Kidney (tissue), 13 donors: ENCODE measurements at regions not wholly inside any gene's neighbourhood (a gene's known extent, or its start where the extent isn't known, plus 50 kb on each side); places are given as distances from the start of the nearest gene placed in this dataset.

ENCODE experiments used
- DNase-seq, 5 donors: peaks; one replicate each; pipeline ENCODE4 v3.0.0-alpha.2; 2013 to 2020
- FAIRE-seq: peaks from 2 replicates; lab custom pipeline; 2012; peaks lifted over from hg19 to GRCh38; lab: Jason Lieb, UNC
- H3K27ac ChIP-seq, 2 donors: one replicate each; pipeline ENCODE4 v1.7.0; 2013; ENCODE audit warnings: low read depth in 2 of 2, low read length in 2 of 2, inconsistent platforms in 1 of 2
- H3K27me3 ChIP-seq: one replicate; pipeline ENCODE4 v1.7.1; 2013; ENCODE audit warnings: low read length, inconsistent platforms; ENCODE audit not compliant: control insufficient read depth, insufficient read depth
- H3K36me3 ChIP-seq, 3 donors: one replicate each; pipeline versions ENCODE4 v1.7.0 to v1.7.1; 2013; ENCODE audit warnings: low read length in 3 of 3, control low read depth in 1 of 3, inconsistent platforms in 1 of 3; ENCODE audit not compliant: insufficient read depth in 3 of 3, control insufficient read depth in 2 of 3
- H3K4me1 ChIP-seq, 3 donors: one replicate each; pipeline versions ENCODE4 v1.7.0 to v1.7.1; 2013; ENCODE audit warnings: low read length in 3 of 3, inconsistent platforms in 1 of 3, low read depth in 1 of 3; ENCODE audit not compliant: control insufficient read depth in 2 of 3, insufficient read depth in 2 of 3
- H3K4me3 ChIP-seq, 3 donors: one replicate each; pipeline versions ENCODE4 v1.7.0 to v1.8.1; 2013; ENCODE audit warnings: low read length in 3 of 3, control low read depth in 1 of 3, inconsistent platforms in 1 of 3
- H3K9ac ChIP-seq, 3 donors: one replicate each; pipeline versions ENCODE4 v1.7.0 to v1.7.1; 2013; ENCODE audit warnings: low read length in 3 of 3, control low read depth in 1 of 3, inconsistent platforms in 1 of 3
- H3K9me3 ChIP-seq, 3 donors: one replicate each; pipeline versions ENCODE4 v1.7.0 to v1.7.1; 2013; ENCODE audit warnings: low read length in 3 of 3, control low read depth in 1 of 3, inconsistent platforms in 1 of 3; ENCODE audit not compliant: control insufficient read depth in 2 of 3, insufficient read depth in 1 of 3
- intact Hi-C: fragments of 100-400 bp; cut with DNase I; formaldehyde crosslinking; loops from one replicate; pipeline ENCODE4 v1.11.1; 2022
- TF ChIP-seq, protein P1 (sequence below): IDR thresholded peaks from 3 replicates; pipeline ENCODE4 v1.5.1; 2012; ENCODE audit warnings: mild to moderate bottlenecking, moderate library complexity, borderline replicate concordance; ENCODE audit not compliant: insufficient read depth; ENCODE audit errors: extremely low read depth
- donor health status: control.
- donor health status: control.
- donor health status: control.
- donor health status: control.
- donor health status: control.
- donor health status: DM: yes; HTN: yes; CAD: no.
- donor health status: Normal renal cell carcinoma (clear cell type).

DNA sequence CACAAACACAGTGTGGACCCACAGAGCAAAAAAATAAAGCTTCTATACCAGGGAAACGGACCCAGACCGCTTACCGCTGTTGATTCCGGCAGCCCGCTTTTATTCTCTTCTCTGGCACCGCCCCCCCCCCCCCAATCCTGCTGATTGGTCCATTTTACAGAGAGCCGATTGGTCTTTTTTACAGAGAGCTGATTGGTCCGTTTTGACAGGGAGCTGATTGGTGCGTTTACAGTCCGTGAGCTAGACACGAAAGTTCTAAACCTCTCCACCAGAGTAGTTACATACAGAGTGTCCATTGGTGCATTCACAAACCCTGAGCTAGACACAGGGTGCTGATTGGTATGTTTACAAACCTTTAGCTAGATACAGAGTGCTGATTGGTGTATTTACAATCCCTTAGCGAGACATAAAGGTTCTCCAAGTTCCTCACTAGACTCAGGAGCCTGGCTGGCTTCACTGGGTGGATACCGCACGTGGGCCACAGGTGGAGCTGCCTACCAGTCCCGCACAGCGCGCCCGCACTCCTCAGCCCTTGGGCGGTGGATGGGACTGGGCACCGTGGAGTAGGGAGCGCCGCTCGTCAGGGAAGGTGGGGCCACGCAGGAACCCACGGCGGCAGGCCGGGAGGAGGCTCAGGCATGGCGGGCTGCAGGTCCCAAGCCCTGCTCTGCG lies 92.4 kb downstream of the HAPSTR1 start:
- FAIRE-seq: no peak
- intact Hi-C loops: no loop called here
- no peak for DNase-seq

DNA sequence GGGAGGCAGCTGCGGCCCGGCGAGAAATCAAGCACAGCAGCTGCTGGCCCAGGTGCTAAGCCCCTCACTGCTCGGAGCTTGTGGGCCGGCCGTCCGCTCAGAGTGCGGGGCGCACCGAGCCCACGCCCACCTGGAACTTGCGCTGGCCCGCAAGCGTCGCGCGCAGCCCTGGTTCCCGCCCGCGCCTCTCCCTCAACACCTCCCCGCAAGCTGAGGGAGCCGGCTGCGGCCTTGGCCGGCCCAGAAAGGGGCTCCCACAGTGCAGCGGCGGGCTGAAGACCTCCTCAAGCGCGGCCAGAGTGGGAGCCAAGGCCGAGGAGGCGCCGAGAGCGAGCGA lies 92.9 kb downstream of the HAPSTR1 start:
- Histone ChIP-seq H3K36me3 (no peaks in the 10 kb centered on the region), H3K27me3 (no peaks in the 10 kb centered on the region), H3K9me3 (no peaks in the 10 kb centered on the region), H3K4me3 (no peak overlapping the region), H3K9ac (no peak overlapping the region), H3K4me1 (no peaks in the 10 kb centered on the region), H3K27ac (no peak overlapping the region)
- no peak for DNase-seq
- intact Hi-C loops: no loop called here
- TF ChIP-seq, protein P1, sequence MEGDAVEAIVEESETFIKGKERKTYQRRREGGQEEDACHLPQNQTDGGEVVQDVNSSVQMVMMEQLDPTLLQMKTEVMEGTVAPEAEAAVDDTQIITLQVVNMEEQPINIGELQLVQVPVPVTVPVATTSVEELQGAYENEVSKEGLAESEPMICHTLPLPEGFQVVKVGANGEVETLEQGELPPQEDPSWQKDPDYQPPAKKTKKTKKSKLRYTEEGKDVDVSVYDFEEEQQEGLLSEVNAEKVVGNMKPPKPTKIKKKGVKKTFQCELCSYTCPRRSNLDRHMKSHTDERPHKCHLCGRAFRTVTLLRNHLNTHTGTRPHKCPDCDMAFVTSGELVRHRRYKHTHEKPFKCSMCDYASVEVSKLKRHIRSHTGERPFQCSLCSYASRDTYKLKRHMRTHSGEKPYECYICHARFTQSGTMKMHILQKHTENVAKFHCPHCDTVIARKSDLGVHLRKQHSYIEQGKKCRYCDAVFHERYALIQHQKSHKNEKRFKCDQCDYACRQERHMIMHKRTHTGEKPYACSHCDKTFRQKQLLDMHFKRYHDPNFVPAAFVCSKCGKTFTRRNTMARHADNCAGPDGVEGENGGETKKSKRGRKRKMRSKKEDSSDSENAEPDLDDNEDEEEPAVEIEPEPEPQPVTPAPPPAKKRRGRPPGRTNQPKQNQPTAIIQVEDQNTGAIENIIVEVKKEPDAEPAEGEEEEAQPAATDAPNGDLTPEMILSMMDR: no peak
- no peak for FAIRE-seq

More for the DNA sequence above, 92.4 kb downstream of the HAPSTR1 start:
- Histone ChIP-seq H3K9me3 (no peaks in the 10 kb centered on the region), H3K27ac (no peak overlapping the region), H3K4me3 (no peak overlapping the region), H3K9ac (no peak overlapping the region), H3K4me1 (no peaks in the 10 kb centered on the region), H3K36me3 (no peaks in the 10 kb centered on the region), H3K27me3 (no peaks in the 10 kb centered on the region)
- TF ChIP-seq, protein P1: no peak

DNA sequence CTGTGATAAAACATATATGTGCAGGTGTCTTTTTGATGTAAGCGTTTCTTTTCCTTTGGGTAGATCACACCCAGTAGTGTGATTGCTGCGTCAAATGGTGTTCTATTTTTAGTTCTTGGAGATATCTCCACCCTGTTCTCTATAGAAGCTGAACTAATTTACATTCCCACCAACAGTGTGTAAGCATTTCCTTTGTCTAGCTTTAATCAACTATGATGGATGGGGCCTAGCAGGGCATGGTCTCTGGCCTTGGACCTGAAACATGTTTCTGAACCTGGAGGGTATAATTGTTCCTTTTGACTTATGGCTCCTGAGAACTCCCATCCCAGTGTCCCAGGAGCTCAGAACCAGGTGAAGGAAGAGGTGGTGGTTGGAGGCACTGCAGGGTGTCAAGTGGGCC lies 93.9 kb downstream of the HAPSTR1 start:
- no peaks in the 10 kb centered on the region for H3K9me3 ChIP-seq
- H3K36me3 ChIP-seq: no peaks in the 10 kb centered on the region
- no peaks in the 10 kb centered on the region for H3K27me3 ChIP-seq
- intact Hi-C loops: no loop called here
- FAIRE-seq: no peak
- H3K9ac ChIP-seq: no peak overlapping the region
- TF ChIP-seq, protein P1: no peak
- no peak overlapping the region for H3K27ac ChIP-seq
- no peak overlapping the region for H3K4me3 ChIP-seq
- no peaks in the 10 kb centered on the region for H3K4me1 ChIP-seq
- no peak for DNase-seq

DNA sequence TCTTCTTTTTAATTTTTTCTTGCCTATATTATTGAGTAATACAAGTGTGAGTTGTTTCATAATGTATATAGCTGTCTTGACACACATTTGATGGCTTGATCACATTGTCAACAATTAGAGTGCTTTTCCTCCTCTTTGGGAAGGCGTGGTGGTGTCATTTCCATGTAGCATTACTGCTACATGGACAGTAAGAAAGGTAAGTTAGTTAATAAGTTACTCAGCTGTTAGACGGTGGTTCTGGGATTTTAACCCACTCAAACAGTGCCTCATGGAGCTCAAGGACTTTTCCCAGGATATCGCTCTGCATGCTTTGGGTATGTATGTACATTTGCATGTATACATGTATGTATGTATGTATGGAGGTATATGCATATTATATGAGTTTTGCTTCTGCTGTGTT lies 94.6 kb downstream of the HAPSTR1 start:
- H3K9ac ChIP-seq: no peak overlapping the region
- no peak for FAIRE-seq
- H3K27ac ChIP-seq: no peak overlapping the region
- intact Hi-C loops: no loop called here
- H3K36me3 ChIP-seq: no peaks in the 10 kb centered on the region
- H3K9me3 ChIP-seq: no peaks in the 10 kb centered on the region
- no peaks in the 10 kb centered on the region for H3K4me1 ChIP-seq
- TF ChIP-seq, protein P1: no peak
- no peak overlapping the region for H3K4me3 ChIP-seq
- no peaks in the 10 kb centered on the region for H3K27me3 ChIP-seq
- no peak for DNase-seq
